Eye (tissue), 1 donor: ENCODE measurements at regions not wholly inside any gene's neighbourhood (a gene's known extent, or its start where the extent isn't known, plus 50 kb on each side); places are given as distances from the start of the nearest gene placed in this dataset.

Source experiments
- DNase-seq: peaks from one replicate; pipeline ENCODE4 v3.0.0-alpha.2; 2015

- no peak for DNase-seq
Measured at GRCh38 chr13:73782450-73783449, 351.5 kb downstream of the KLF12 start.

- no peak for DNase-seq
Measured at GRCh38 chr13:73781384-73781783, 352.8 kb downstream of the KLF12 start.

GRCh38 chr13:73779881-73780280 lies 354.3 kb downstream of the KLF12 start:
- no peak for DNase-seq

- no peak for DNase-seq
Measured at GRCh38 chr13:73778242-73778864, 355.9 kb downstream of the KLF12 start.

- DNase-seq = no peak
Measured at GRCh38 chr13:73777134-73777533, 357.1 kb downstream of the KLF12 start.

GRCh38 chr13:73776151-73776785 lies 357.9 kb downstream of the KLF12 start:
- DNase-seq = no peak

- DNase-seq = no peak
Measured at GRCh38 chr13:73773168-73773549, 361.0 kb downstream of the KLF12 start.

- DNase-seq = no peak
Measured at GRCh38 chr13:73772449-73773167, 361.6 kb downstream of the KLF12 start.

GRCh38 chr13:73767747-73768315 lies 366.4 kb downstream of the KLF12 start:
- DNase-seq = no peak

- DNase-seq = peak; percentile 42
Measured at GRCh38 chr13:73767191-73767741, 366.9 kb downstream of the KLF12 start.

- DNase-seq = peak; percentile 96
Measured at GRCh38 chr13:73765651-73766384, 368.4 kb downstream of the KLF12 start.

- no peak for DNase-seq
Measured at GRCh38 chr13:73759434-73759833, 374.8 kb downstream of the KLF12 start.

- DNase-seq = no peak
Measured at GRCh38 chr13:73757481-73758233, 376.5 kb downstream of the KLF12 start.

- peak; percentile 95 for DNase-seq
Measured at GRCh38 chr13:73754727-73755292, 379.4 kb downstream of the KLF12 start.

GRCh38 chr13:73754241-73754640 lies 380.0 kb downstream of the KLF12 start:
- no peak for DNase-seq

- DNase-seq = no peak
Measured at GRCh38 chr13:73751290-73751689, 382.9 kb downstream of the KLF12 start.

- DNase-seq = no peak
Measured at GRCh38 chr13:73748404-73748803, 385.8 kb downstream of the KLF12 start.

GRCh38 chr13:73745190-73745589 lies 389.0 kb downstream of the KLF12 start:
- DNase-seq = no peak

- no peak for DNase-seq
Measured at GRCh38 chr13:73742982-73743381, 391.2 kb downstream of the KLF12 start.

- no peak for DNase-seq
Measured at GRCh38 chr13:73741742-73742141, 392.5 kb downstream of the KLF12 start.
